GM10266 (cell line): ENCODE measurements at regions not wholly inside any gene's neighbourhood (a gene's known extent, or its start where the extent isn't known, plus 50 kb on each side); places are given as distances from the start of the nearest gene placed in this dataset.
"Not testable (repeated sequence)": the region's sequence is repeated elsewhere in the genome, so short reads cannot be mapped to it uniquely, and the experiment has no call there.

ENCODE experiments used
- DNase-seq: peaks from one replicate; pipeline ENCODE4 v3.0.0; 2012; ENCODE audit errors: extremely low spot score
- TF ChIP-seq, protein P1 (sequence below): IDR thresholded peaks from 2 replicates; pipeline ENCODE4 v1.5.1; 2012; ENCODE audit warnings: mild to moderate bottlenecking, low read depth; ENCODE audit not compliant: control insufficient read depth, insufficient read depth; ENCODE audit errors: missing control alignments

DNA sequence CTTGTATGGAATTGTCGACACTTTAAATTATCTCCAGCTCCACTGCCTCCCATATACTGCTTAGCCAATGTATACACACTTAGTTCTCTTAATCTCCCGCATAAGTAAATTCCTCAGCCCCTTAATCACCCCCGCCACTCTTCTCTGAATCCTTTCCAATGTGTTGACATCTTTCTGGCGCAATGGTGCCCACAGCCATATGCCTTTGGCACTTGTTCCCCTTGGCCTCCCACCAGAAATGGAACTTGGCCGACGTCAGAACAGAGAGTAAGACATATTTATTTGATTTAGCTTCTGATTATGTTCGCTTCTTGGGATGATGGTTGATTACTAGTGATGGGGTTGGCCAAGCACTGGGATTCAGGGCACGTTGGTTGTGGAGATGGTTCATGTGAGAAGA lies 1089.3 kb upstream of the CELF4 start:
- DNase-seq: no peak
- TF ChIP-seq, protein P1, sequence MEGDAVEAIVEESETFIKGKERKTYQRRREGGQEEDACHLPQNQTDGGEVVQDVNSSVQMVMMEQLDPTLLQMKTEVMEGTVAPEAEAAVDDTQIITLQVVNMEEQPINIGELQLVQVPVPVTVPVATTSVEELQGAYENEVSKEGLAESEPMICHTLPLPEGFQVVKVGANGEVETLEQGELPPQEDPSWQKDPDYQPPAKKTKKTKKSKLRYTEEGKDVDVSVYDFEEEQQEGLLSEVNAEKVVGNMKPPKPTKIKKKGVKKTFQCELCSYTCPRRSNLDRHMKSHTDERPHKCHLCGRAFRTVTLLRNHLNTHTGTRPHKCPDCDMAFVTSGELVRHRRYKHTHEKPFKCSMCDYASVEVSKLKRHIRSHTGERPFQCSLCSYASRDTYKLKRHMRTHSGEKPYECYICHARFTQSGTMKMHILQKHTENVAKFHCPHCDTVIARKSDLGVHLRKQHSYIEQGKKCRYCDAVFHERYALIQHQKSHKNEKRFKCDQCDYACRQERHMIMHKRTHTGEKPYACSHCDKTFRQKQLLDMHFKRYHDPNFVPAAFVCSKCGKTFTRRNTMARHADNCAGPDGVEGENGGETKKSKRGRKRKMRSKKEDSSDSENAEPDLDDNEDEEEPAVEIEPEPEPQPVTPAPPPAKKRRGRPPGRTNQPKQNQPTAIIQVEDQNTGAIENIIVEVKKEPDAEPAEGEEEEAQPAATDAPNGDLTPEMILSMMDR: no peak

DNA sequence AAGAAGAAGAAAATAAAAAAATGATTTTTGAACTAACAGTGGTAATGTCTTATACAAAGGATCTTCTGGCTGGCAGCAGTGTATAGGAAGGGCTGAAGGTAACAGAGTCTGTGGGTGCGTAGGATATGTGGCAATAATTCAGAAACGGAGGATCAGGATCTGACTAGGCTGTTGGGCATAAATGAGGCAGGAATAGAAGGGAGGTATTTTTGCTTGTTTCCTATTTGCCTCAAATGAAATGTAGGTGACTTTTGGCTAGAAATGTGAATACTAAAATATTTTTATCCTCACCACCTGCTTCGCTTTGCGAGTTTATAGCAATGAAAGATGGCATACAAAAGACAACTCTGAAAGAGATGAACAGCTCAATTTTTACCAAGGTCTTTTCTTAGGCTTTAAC lies 1086.1 kb upstream of the CELF4 start:
- TF ChIP-seq, protein P1: no peak
- DNase-seq: no peak

DNA sequence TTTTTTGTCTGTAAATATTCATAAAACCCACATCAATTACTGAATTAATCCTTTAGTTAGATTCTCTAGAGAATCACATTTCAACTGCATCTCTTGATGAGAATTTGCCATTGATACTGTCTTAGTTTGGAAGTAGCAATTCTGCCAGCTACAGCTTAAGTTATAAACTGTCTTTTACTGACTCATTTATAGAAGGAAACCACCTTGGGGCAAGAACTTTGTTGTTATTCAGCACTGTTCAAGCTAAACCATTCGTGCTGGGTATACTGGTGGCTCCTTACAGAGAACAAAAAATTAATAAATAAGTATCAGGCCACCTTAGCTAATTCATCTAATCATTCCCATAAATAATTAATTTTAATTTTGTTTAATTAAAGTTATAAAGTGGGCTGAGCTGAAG lies 1082.6 kb upstream of the CELF4 start:
- TF ChIP-seq, protein P1: no peak
- DNase-seq: no peak

DNA sequence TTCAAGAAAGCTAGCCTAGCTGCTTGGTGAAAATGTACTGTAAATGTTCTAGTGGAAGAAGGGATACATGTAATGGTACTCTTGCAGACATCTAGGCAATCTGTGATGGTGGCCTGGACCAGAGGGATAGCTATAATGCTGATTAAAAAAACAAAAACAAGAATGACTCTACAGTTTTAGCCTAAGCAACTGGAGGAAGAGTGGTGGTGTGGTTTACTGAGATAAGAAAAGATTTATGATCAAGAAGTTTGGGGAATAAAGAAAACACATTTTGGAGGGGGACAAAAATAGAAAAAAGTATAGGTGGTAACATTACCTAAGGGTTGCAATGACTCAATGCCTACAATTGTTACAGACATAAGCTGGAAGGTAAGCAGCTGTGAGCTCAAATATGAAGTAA lies 1080.7 kb upstream of the CELF4 start:
- no peak for DNase-seq
- TF ChIP-seq, protein P1: no peak

DNA sequence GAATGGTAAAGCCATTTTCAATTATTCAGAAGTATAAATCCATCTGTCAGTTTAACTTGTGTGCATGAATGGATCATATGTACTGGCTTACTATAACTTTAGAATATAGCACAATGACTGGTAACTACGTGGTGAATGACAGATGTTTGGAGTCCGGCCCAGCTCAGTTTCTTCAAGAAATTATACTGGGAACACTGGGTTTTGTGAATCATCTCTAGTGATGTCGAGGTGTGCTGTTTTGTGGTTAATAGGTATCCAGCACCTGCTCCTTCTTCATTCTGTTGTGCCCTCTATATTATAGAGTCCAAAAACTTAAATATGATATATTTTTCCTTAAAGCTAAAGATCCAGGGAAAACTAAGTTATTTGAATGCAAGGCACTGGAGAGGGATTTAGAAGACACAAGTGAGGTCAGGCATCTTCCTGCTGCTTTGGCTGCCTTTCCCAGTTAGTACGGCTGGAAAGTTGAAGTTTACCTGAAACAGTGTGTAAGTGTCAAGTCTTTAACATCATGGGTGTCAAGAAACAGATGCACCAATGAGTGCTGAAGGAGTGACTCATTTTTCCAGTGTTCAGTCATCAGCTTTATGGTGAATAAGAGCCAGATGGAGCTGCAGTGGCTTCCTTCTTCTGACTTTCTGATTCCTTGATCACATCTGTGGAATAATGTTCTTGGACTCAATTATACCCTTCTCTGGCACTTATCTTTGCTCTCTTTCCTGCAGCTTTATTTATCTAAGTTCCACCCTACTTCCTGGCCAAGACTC lies 1079.5 kb upstream of the CELF4 start:
- DNase-seq: no peak
- TF ChIP-seq, protein P1: no peak

DNA sequence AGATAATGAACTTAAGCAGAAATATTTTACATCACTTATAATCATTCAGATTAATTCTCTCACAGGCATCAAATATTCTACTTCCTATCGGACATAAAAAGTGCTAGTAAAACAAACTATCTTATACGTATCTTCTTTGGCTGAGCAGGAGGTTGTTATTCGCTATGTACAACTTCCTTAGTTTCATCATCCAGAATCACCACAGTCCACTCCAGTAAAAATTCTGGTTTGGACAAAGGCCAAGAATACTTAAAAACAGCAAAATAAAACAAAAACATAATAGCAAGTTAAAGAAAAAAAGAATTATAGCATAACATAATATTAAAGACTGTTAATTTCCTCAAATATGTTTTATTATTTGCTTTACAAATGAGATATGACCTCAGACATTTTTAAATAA lies 1077.1 kb upstream of the CELF4 start:
- DNase-seq: no peak
- TF ChIP-seq, protein P1: no peak

DNA sequence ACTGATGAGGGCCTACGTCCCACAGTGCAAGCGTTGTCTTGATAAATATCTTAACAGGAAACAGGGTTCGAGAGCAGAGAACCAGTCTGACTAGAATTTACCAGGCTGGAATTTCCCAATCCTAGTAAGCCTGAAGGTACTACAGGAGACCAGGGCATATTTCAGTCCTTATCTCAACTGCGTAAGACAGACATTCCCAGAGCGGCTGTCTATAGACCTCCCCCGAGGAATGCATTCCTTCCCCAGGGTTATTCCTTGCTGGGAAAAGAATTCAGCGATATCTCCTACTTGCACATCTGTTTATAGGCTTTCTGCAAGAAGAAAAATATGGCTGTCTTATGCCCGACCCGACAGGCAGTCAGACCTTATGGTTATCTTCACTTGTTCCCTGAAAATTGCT lies 1074.1 kb upstream of the CELF4 start:
- DNase-seq: not testable (repeated sequence)
